ENCODE measurements at regions not wholly inside any gene's neighbourhood (a gene's known extent, or its start where the extent isn't known, plus 50 kb on each side); places are given as distances from the start of the nearest gene placed in this dataset.

- TF ChIP-seq CTCF (conservative IDR thresholded peaks at IDR 0.05; ENCODE audit: low read depth, low read length) (no peak), EZH2 (IDR thresholded peaks at IDR 0.05; ENCODE audit: low read length, unreplicated experiment) (no peak)
These were observed 81.6 kb downstream of the PPCDC start for GRCh38 chr15:75104804-75105557.
